GM19438 (cell line): ENCODE measurements at regions not wholly inside any gene's neighbourhood (a gene's known extent, or its start where the extent isn't known, plus 50 kb on each side); places are given as distances from the start of the nearest gene placed in this dataset.
A peak's percentile ranks its signal among the peaks of the same experiment; 100 is the strongest.
"Not testable (repeated sequence)": the region's sequence is repeated elsewhere in the genome, so short reads cannot be mapped to it uniquely, and the experiment has no call there.

Experiments used
- ATAC-seq: cut with Tn5 transposase; IDR thresholded peaks from one replicate; pipeline ENCODE4 v1.9.1; 2021; ENCODE audit warnings: low read depth; ENCODE audit not compliant: unreplicated experiment

GRCh38 chr14:89743828-89744227, 210.7 kb downstream of the EFCAB11 start:
- no peak for ATAC-seq

GRCh38 chr14:89740241-89740640, 214.3 kb downstream of the EFCAB11 start:
- ATAC-seq: no peak

- ATAC-seq: no peak
These were observed 217.6 kb downstream of the EFCAB11 start for GRCh38 chr14:89736881-89737280.

- no peak for ATAC-seq
These were observed 223.1 kb downstream of the EFCAB11 start for GRCh38 chr14:89731396-89731933.

- ATAC-seq: no peak
These were observed 223.8 kb downstream of the EFCAB11 start for GRCh38 chr14:89730687-89731086.

- ATAC-seq: no peak
These were observed 225.6 kb downstream of the EFCAB11 start for GRCh38 chr14:89728964-89729363.

GRCh38 chr14:89726226-89726625, 228.3 kb downstream of the EFCAB11 start:
- ATAC-seq: not testable (repeated sequence)

GRCh38 chr14:89724628-89724960, 229.9 kb downstream of the EFCAB11 start:
- ATAC-seq: no peak

- no peak for ATAC-seq
These were observed 230.5 kb downstream of the EFCAB11 start for GRCh38 chr14:89723930-89724627.

GRCh38 chr14:89721956-89722355, 232.6 kb downstream of the EFCAB11 start:
- ATAC-seq: no peak

GRCh38 chr14:89720741-89721729, 233.5 kb downstream of the EFCAB11 start:
- peak; percentile 63 for ATAC-seq

GRCh38 chr14:89720076-89720687, 234.3 kb downstream of the EFCAB11 start:
- ATAC-seq: no peak

GRCh38 chr14:89719366-89720075, 235.0 kb downstream of the EFCAB11 start:
- ATAC-seq: no peak

- ATAC-seq: no peak
These were observed 245.4 kb downstream of the EFCAB11 start for GRCh38 chr14:89708982-89709625.

- no peak for ATAC-seq
These were observed 247.4 kb downstream of the EFCAB11 start for GRCh38 chr14:89707086-89707485.

GRCh38 chr14:89702876-89703200, 251.7 kb downstream of the EFCAB11 start:
- ATAC-seq: no peak

GRCh38 chr14:89702073-89702875, 252.3 kb downstream of the EFCAB11 start:
- no peak for ATAC-seq

GRCh38 chr14:89701211-89702043, 253.1 kb downstream of the EFCAB11 start:
- peak; percentile 86 for ATAC-seq
